ENCODE measurements at regions not wholly inside any gene's neighbourhood (a gene's known extent, or its start where the extent isn't known, plus 50 kb on each side); places are given as distances from the start of the nearest gene placed in this dataset.

DNA sequence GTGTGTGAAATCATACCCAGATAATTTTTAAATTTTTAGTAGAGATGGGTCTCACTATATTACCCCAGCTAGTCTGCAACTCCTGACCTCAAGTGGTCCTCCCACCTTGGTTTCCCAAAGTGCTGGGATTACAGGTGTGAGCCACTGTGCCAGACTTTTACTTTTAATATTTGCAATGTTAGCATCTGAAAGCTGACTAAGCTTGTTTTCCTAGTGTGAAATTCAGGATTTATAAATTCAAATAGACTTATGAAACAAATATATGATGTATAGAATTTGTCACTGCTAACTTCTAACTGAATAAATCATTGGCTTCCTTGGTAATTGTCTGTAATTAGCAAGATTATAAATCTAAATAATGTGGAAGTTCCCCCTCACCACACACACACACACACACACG, 58.8 kb upstream of the SLC22A23 start:
- Histone ChIP-seq H3K9me3 (no peaks in the 10 kb centered on the region), H3K36me3 (no peaks in the 10 kb centered on the region), H3K4me3 (no peak overlapping the region), H3K27me3 (no peaks in the 10 kb centered on the region)
- no peak for DNase-seq

DNA sequence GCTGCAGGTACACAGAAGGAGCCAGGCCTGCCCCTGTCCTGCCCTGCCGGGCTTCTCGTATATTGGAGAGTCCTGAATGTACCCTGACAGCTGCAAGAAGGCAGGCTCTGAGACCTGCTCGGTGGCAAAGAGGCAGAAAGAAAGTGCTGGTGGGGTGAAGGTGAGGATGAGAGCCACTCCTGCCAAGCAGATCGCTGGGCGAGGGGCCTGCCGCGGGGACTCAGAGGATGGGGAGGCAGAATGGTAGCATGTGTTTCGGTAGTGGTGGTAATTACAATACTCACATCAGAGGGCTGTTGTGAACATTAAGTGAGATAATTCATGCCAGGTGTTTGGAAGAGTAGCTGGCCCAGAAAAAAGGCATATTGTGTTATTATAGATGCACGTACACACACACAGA, 56.6 kb upstream of the SLC22A23 start:
- DNase-seq, result no peak
- Histone ChIP-seq H3K27me3 (no peaks in the 10 kb centered on the region), H3K9me3 (no peaks in the 10 kb centered on the region), H3K4me3 (no peak overlapping the region), H3K36me3 (no peaks in the 10 kb centered on the region)

DNA sequence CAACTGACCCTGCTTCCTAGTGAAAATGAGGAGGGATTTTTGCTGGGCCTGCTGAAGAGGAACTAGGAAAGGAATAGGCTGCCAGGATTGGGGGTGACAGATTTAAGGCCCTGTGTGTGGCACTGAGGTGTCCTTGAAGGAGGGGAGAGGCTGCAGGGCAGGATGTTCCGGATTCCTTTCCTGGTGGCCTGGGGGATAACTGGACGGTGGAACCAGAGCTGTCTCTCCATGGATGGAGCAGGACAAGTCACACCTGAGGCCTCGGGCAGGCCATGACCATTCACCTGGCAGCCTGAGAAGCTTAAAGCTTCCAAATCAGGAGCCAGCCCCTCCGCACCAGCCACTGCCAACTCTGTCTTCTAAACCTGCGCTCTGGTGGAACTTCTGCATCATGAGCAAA, 56.0 kb upstream of the SLC22A23 start:
- H3K4me3 ChIP-seq, result no peak overlapping the region
- H3K27me3 ChIP-seq, result no peaks in the 10 kb centered on the region
- no peaks in the 10 kb centered on the region for H3K36me3 ChIP-seq
- no peak for DNase-seq
- no peaks in the 10 kb centered on the region for H3K9me3 ChIP-seq

DNA sequence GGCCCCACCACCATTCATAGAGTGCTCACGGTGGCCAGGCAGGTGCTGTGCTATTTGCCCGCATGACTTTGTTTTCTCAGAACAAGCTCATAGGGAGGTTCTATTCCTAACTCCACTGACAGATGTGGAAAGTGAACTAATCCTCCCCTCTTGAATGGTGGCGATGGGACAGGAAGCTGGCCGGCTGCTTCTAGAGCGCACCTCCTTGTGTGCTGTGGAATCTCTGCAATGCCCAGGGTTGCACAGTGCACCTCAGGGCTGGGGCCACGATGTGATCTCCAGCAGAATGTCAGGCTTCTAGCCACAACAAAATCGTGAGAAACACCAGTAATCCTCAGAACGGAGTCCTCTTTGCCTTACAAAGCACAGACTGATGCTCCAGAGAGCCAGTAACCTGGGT, 53.8 kb upstream of the SLC22A23 start:
- no peak overlapping the region for H3K4me3 ChIP-seq
- no peaks in the 10 kb centered on the region for H3K36me3 ChIP-seq
- no peaks in the 10 kb centered on the region for H3K27me3 ChIP-seq
- no peaks in the 10 kb centered on the region for H3K9me3 ChIP-seq
- DNase-seq, result no peak

DNA sequence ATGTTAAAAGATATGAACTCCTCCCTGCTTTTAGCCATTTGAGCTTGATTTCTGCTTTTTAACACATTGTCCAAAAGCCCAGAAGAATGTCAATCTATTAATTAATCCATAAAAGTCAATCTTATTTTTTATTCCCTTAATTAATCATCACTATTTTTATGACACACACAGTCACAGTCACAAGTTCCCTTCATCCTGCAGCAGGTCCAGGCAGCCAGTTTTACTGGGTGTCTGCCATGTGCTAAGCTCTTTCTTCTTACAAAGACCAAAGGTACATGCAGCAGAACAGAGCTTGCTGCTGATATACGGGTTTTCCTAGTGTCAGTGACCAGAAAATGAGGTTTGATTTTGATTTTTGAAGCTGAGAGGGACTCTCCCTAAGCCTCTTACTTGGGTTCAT, 53.3 kb upstream of the SLC22A23 start:
- Histone ChIP-seq H3K4me3 (no peak overlapping the region), H3K36me3 (no peaks in the 10 kb centered on the region), H3K9me3 (no peaks in the 10 kb centered on the region), H3K27me3 (no peaks in the 10 kb centered on the region)
- no peak for DNase-seq

DNA sequence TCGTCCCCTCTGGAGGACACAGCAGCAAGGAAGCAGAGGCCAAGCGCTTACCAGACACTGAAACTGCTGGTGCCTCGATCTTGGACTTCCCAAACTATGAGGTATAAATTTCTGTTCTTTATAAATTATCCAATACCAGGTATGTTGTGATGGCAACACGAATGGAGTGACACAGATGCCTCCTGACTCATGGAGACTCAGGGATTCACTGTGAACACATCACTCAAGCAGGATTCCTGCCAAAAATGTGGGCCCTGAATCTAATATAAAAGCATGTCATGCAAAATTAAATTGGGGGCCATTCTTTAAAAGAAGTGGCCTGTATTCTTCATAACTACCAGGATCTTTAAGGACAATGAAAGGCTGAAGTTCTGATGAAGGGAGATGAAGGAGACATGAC, 52.5 kb upstream of the SLC22A23 start:
- H3K27me3 ChIP-seq, result no peaks in the 10 kb centered on the region
- H3K36me3 ChIP-seq, result no peaks in the 10 kb centered on the region
- H3K9me3 ChIP-seq, result no peaks in the 10 kb centered on the region
- DNase-seq, result no peak
- no peak overlapping the region for H3K4me3 ChIP-seq

DNA sequence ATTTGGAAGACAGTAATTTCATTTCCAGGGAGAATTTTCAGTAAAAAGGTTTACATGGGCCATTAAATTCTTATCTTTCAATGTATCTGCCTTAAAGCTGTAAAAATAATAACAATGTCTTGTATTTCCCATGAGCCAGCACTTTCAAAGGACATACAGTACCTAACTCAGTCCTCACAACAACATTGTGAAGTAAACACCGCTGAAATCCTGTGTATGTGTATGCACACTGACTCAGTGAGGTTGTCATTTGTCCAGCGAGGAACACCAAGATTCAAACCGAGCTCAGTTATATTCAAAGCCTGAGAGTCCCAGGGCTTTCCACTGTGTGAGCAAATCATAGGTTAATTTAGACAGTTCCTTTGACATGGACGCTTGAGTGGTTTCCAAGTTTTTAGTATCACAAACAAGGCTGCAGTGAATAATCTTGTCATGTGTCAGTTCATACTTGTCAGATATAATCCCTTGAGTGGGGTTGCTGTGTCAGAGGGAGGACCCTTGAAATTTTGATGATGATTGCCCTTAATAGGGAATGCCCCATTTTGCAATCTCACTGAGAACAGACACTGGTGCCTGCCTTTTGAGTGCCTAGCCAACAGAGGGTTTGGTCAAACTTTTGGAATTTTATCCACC, 50.0 kb upstream of the SLC22A23 start:
- H3K27me3 ChIP-seq, result no peaks in the 10 kb centered on the region
- H3K9me3 ChIP-seq, result no peaks in the 10 kb centered on the region
- no peak overlapping the region for H3K4me3 ChIP-seq
- no peaks in the 10 kb centered on the region for H3K36me3 ChIP-seq
- no peak for DNase-seq
